ENCODE measurements at regions not wholly inside any gene's neighbourhood (a gene's known extent, or its start where the extent isn't known, plus 50 kb on each side); places are given as distances from the start of the nearest gene placed in this dataset.

DNA sequence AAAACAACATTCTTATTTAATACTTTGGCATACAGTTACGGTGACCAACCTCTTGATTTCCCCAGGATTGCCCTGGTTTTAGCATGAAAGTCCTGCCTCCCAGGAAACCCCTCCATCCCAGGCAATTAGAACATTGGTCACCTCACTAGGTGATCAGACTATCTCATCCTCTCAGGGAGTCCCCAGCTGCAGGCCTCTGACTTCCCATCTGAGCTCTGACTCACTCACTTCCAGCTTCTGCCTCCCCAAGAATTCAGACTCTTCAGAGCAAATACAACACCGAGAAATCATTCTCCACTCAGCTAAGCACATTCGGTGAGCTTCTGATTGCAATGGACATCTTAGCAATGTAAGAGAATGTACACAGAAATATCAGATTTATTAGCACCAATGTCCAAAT is 92.4 kb upstream of the HES1 start:
- TF ChIP-seq, protein P1, sequence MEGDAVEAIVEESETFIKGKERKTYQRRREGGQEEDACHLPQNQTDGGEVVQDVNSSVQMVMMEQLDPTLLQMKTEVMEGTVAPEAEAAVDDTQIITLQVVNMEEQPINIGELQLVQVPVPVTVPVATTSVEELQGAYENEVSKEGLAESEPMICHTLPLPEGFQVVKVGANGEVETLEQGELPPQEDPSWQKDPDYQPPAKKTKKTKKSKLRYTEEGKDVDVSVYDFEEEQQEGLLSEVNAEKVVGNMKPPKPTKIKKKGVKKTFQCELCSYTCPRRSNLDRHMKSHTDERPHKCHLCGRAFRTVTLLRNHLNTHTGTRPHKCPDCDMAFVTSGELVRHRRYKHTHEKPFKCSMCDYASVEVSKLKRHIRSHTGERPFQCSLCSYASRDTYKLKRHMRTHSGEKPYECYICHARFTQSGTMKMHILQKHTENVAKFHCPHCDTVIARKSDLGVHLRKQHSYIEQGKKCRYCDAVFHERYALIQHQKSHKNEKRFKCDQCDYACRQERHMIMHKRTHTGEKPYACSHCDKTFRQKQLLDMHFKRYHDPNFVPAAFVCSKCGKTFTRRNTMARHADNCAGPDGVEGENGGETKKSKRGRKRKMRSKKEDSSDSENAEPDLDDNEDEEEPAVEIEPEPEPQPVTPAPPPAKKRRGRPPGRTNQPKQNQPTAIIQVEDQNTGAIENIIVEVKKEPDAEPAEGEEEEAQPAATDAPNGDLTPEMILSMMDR (tag by site-specific recombination; IDR thresholded peaks at IDR 0.05) = no peak
- no peak for TF ChIP-seq ZNF530 (tag by site-specific recombination; IDR thresholded peaks at IDR 0.05; ENCODE audit: low read depth)
- TF ChIP-seq, protein P2, sequence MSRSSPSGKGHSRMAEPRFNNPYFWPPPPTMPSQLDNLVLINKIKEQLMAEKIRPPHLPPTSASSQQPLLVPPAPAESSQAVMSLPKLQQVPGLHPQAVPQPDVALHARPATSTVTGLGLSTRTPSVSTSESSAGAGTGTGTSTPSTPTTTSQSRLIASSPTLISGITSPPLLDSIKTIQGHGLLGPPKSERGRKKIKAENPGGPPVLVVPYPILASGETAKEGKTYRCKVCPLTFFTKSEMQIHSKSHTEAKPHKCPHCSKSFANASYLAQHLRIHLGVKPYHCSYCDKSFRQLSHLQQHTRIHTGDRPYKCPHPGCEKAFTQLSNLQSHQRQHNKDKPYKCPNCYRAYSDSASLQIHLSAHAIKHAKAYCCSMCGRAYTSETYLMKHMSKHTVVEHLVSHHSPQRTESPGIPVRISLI (tag by site-specific recombination; IDR thresholded peaks at IDR 0.05) = no peak
- no peak for TF ChIP-seq ZNF549 (tag by site-specific recombination; IDR thresholded peaks at IDR 0.05)
- no peak for TF ChIP-seq ZNF555 (tag by site-specific recombination; conservative IDR thresholded peaks at IDR 0.05)
- no peak for TF ChIP-seq KLF10 (tag by site-specific recombination; IDR thresholded peaks at IDR 0.05)
- TF ChIP-seq ZBTB7A (tag by site-specific recombination; IDR thresholded peaks at IDR 0.05; ENCODE audit: low read depth) = no peak
- TF ChIP-seq ZFP37 (tag by site-specific recombination; IDR thresholded peaks at IDR 0.05) = no peak
- TF ChIP-seq ZFP3 (tag by site-specific recombination; IDR thresholded peaks at IDR 0.05; ENCODE audit: low read depth) = no peak
- no peak for TF ChIP-seq ZNF274 (IDR thresholded peaks at IDR 0.05; ENCODE audit: low read length)
- TF ChIP-seq ZNF274 (tag by site-specific recombination; IDR thresholded peaks at IDR 0.05; ENCODE audit: borderline replicate concordance) = no peak
- TF ChIP-seq, protein P3, sequence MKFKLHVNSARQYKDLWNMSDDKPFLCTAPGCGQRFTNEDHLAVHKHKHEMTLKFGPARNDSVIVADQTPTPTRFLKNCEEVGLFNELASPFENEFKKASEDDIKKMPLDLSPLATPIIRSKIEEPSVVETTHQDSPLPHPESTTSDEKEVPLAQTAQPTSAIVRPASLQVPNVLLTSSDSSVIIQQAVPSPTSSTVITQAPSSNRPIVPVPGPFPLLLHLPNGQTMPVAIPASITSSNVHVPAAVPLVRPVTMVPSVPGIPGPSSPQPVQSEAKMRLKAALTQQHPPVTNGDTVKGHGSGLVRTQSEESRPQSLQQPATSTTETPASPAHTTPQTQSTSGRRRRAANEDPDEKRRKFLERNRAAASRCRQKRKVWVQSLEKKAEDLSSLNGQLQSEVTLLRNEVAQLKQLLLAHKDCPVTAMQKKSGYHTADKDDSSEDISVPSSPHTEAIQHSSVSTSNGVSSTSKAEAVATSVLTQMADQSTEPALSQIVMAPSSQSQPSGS (tag by site-specific recombination; IDR thresholded peaks at IDR 0.05; ENCODE audit: low read depth) = no peak
- no peak for TF ChIP-seq OSR2 (tag by site-specific recombination; IDR thresholded peaks at IDR 0.05)
- no peak for TF ChIP-seq ZNF664 (tag by site-specific recombination; IDR thresholded peaks at IDR 0.05)

All from HEK293 (cell line).